ENCODE measurements at regions not wholly inside any gene's neighbourhood (a gene's known extent, or its start where the extent isn't known, plus 50 kb on each side); places are given as distances from the start of the nearest gene placed in this dataset.
"Not testable (repeated sequence)": the region's sequence is repeated elsewhere in the genome, so short reads cannot be mapped to it uniquely, and the experiment has no call there.

DNA sequence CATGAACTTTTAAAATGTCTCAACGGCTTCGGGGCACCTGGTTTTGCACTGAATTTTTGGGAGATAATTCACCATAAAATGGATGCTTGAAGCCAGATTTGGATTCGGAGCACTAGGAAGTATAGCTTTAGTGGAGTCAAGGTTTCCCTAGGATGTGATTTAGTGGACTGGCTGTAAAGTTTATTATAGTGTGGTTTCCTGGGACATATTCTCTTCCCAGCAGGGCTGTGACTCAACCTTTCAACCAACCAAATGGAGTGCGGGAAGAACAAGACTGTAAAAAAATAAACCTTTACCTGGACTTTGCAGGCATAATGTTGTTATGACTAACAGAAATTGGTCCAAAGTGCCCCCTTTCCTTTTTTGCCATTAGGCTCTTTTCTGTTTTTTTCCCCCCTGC, 327.4 kb upstream of the MAN1A1 start:
- no peak for DNase-seq (ENCODE audit: low read depth in 2 of 2, low spot score in 1 of 2)

- no peak for DNase-seq (ENCODE audit: low read depth in 2 of 2, low spot score in 1 of 2)
Measured at GRCh38 chr6:119676230-119676629, 326.7 kb upstream of the MAN1A1 start.

DNA sequence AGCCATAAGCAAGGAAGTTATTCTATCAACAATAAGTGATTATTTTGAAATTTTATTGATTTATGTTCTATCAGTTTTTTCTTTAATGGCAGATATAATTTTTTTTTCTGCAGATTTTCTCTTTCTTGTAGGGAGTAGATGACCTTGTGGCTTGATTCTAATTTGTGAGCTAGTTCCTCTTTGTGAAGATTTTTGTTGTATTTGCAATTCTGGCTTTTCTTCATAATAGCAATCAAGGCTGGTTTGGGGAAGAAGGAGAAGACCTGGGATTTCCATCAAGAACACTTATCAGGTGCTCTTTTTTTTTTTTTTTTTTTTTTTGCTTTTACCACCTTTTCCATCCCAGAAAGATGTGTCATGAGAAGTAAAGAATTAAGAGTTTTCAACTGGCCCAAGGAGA, 324.2 kb upstream of the MAN1A1 start:
- no peak for DNase-seq (ENCODE audit: low read depth in 2 of 2, low spot score in 1 of 2)

- DNase-seq (ENCODE audit: low read depth in 2 of 2, low spot score in 1 of 2): no peak
Measured at GRCh38 chr6:119672725-119673124, 323.2 kb upstream of the MAN1A1 start.

DNA sequence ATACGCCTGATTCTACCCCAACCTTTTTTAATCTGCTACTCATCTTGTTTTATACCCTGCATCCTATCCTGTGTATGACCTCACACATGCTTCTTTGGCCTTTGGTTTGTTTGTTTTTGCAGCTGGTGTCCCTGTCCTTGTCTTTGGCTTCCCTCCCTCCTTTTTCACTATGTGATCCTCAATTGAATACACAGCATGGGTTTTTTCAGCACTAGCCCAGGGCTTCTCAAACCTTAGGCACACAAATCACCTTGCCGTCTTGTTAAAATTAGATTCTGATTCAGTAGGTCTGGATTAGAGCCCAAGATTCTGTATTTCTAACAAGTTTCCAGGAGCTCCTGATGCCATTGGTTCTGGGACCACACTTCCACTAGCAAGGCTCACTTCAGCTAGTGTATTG, 321.5 kb upstream of the MAN1A1 start:
- no peak for DNase-seq (ENCODE audit: low read depth in 2 of 2, low spot score in 1 of 2)

DNA sequence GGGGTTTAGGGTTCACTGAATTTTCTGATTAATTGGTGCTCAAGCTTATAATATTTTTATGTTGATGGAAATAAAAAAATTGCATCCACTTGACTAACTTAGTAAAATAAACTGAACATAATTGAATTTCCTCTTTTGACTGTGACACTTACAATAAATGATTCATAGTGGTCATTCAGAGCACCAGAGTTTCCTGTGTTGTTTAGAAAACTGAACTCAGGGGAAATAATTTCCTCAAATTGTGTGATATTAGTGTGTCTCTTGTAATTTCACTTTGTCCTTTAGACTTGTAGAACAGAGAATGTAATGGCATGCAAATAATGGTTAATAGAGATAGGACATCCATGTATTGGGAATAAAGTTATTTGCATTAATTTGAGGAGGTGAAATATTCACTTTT, 319.7 kb upstream of the MAN1A1 start:
- DNase-seq (ENCODE audit: low read depth in 2 of 2, low spot score in 1 of 2): no peak

- DNase-seq (ENCODE audit: low read depth in 2 of 2, low spot score in 1 of 2): not testable (repeated sequence)
Measured at GRCh38 chr6:119665432-119665831, 315.9 kb upstream of the MAN1A1 start.

- no peak for DNase-seq (ENCODE audit: low read depth in 2 of 2, low spot score in 1 of 2)
Measured at GRCh38 chr6:119661628-119662027, 312.1 kb upstream of the MAN1A1 start.

- DNase-seq (ENCODE audit: low read depth in 2 of 2, low spot score in 1 of 2): no peak
Measured at GRCh38 chr6:119661078-119661477, 311.5 kb upstream of the MAN1A1 start.

DNA sequence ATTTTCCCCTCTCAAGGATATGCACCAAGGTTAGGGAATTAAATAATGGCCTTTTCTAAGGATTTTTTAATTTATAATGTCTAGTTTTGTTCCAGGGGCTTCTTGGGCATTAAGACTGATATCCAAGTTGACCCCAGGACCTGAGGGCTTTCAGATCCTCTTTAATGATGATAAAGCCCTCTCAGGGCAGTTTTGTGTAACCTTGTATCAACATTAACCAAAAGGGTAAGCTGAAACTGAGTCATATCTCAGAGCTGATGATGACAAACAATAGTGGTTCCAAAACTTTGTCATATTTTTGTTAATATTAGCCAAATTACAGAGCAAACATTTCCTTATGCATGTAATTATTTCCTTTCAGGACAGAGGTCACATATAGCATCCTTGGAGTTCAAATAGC, 309.4 kb upstream of the MAN1A1 start:
- no peak for DNase-seq (ENCODE audit: low read depth in 2 of 2, low spot score in 1 of 2)

DNA sequence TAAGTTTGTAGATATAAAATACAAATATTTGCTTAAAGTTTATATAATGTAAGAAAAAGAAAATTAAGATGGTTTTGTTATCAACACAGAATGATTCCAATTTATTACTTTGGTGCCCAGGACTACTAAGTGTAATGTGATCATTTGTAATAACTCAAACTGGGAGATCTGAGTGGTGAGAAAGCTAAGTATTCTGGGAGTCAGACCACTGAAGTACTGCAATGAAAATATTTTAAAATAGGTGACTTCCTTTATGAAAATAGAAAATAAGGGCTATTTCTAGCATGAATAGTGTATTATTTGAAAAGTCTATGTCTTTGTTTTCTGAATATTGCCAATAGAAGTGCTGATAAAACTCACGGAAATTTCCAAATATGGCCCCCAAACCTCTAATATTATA, 305.6 kb upstream of the MAN1A1 start:
- no peak for DNase-seq (ENCODE audit: low read depth in 2 of 2, low spot score in 1 of 2)

GRCh38 chr6:119653329-119653728, 303.8 kb upstream of the MAN1A1 start:
- no peak for DNase-seq (ENCODE audit: low read depth in 2 of 2, low spot score in 1 of 2)

GRCh38 chr6:119649531-119649930, 300.0 kb upstream of the MAN1A1 start:
- no peak for DNase-seq (ENCODE audit: low read depth in 2 of 2, low spot score in 1 of 2)

- no peak for DNase-seq (ENCODE audit: low read depth in 2 of 2, low spot score in 1 of 2)
Measured at GRCh38 chr6:119647309-119647708, 297.7 kb upstream of the MAN1A1 start.

GRCh38 chr6:119643876-119644275, 294.3 kb upstream of the MAN1A1 start:
- DNase-seq (ENCODE audit: low read depth in 2 of 2, low spot score in 1 of 2): no peak

DNA sequence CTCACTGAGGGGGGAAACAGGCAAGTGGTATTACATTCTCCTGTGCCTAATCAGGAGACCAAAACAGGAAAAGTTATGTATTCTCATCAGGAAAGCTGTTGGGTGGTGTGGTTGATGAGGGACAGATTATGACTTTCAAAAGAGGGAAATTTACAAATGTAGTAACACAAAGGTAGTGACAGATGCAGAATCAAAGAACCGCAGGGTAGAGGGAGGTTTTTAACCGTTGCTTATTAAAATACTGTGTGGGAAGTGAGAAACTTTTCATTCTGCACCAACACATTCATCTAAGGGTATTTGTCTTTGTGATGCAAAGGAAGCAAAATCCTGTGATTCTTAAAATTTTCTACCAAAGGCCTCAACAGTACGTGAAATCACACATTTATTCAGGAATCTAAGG, 288.2 kb upstream of the MAN1A1 start:
- DNase-seq (ENCODE audit: low read depth in 2 of 2, low spot score in 1 of 2): no peak

GRCh38 chr6:119636060-119636459, 286.5 kb upstream of the MAN1A1 start:
- DNase-seq (ENCODE audit: low read depth in 2 of 2, low spot score in 1 of 2): no peak

GRCh38 chr6:119633461-119633860, 283.9 kb upstream of the MAN1A1 start:
- DNase-seq (ENCODE audit: low read depth in 2 of 2, low spot score in 1 of 2): no peak

DNA sequence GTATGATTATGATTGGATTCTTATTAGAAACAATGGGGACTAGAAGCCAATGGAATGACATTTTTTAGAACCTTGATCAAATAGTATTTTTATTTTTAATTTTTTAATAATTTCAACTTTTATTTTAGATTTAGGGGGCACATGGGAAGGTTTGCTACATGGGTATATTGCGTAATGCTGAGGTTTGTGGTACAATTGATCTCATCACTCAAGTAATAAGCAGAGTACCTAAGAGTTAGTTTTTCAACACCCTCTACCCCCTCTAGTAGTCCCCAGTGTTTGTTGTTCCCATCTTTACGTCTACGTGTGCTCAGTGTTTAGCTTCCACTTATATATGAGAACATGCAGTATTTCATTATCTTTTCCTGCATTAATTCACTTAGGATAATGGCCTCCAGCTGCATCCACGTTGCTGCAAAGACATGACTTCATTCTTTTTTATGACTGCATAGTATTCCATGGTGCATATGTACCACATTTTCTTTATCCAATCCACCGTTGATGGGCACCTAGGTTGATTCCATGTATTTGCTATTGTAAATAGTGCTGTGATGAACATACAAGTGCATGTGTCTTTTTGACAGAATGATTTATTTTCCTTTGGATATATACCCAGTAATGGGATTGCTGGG, 281.1 kb upstream of the MAN1A1 start:
- DNase-seq (ENCODE audit: low read depth in 2 of 2, low spot score in 1 of 2): no peak

GRCh38 chr6:119628691-119629594, 279.4 kb upstream of the MAN1A1 start:
- no peak for DNase-seq (ENCODE audit: low read depth in 2 of 2, low spot score in 1 of 2)

GRCh38 chr6:119627908-119628669, 278.5 kb upstream of the MAN1A1 start:
- DNase-seq (ENCODE audit: low read depth in 2 of 2, low spot score in 1 of 2): no peak

Measured in stimulated activated CD8-positive, alpha-beta memory T cell treated with anti-CD3 and anti-CD28 coated beads, Interleukin-4, amount 100 ng/mL, for 1 hour (primary cell).